ENCODE measurements at regions not wholly inside any gene's neighbourhood (a gene's known extent, or its start where the extent isn't known, plus 50 kb on each side); places are given as distances from the start of the nearest gene placed in this dataset.
A peak's percentile ranks its signal among the peaks of the same experiment; 100 is the strongest.

DNA sequence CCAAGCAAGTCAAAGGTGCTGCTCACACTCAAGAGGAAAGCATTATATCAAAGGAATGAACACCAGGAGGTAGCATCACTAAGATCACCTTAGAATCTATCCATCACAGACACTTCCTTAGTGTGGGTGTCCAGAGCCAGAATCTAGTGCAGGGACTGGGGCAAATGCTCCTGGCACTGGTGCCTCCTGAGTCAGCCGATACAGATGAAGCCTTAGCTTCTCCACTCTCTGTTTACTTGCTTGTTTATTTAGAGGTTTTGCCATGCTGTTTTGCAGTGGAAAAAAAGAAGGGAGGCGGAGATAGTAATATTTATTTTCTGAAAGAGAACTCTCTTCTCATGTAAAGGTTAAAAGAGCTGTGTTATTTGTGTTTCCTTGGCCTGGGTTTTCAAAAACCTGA is 303.1 kb downstream of the WDR11 start:
- H3K9me3 ChIP-seq (ENCODE audit: control insufficient read depth, insufficient read depth, low read length): no peaks in the 10 kb centered on the region
- DNase-seq (ENCODE audit: low read depth in 4 of 6, low spot score in 6 of 6): no peak
- no peaks in the 10 kb centered on the region for H3K27me3 ChIP-seq (ENCODE audit: control insufficient read depth, insufficient read depth, low read length)
- peak overlapping the region; percentile 42 for H3K27ac ChIP-seq (ENCODE audit: low read depth, low read length)
- no CpG with 5 or more reads among the region's 2 CpGs for WGBS (ENCODE audit: insufficient coverage)
- H3K36me3 ChIP-seq (ENCODE audit: control insufficient read depth, insufficient read depth, low read length): no peaks in the 10 kb centered on the region
- peaks cover 11% of the 10 kb centered on the region for H3K4me1 ChIP-seq (ENCODE audit: control insufficient read depth, insufficient read depth, low read length)
- no peak overlapping the region for H3K4me3 ChIP-seq (ENCODE audit: low read depth, low read length)

- 15% methylated on average over 4 of the region's 5 CpGs for WGBS (ENCODE audit: insufficient coverage)
- Histone ChIP-seq H3K27ac (ENCODE audit: low read depth, low read length) (peak overlapping the region; percentile 42), H3K9me3 (ENCODE audit: control insufficient read depth, insufficient read depth, low read length) (no peaks in the 10 kb centered on the region), H3K4me3 (ENCODE audit: low read depth, low read length) (no peak overlapping the region), H3K4me1 (ENCODE audit: control insufficient read depth, insufficient read depth, low read length) (peaks cover 11% of the 10 kb centered on the region), H3K36me3 (ENCODE audit: control insufficient read depth, insufficient read depth, low read length) (no peaks in the 10 kb centered on the region), H3K27me3 (ENCODE audit: control insufficient read depth, insufficient read depth, low read length) (no peaks in the 10 kb centered on the region)
- DNase-seq (ENCODE audit: low read depth in 4 of 6, low spot score in 6 of 6): peak in 4 of 6 donors; percentile 39 to 86 (median 59)
These were observed 303.7 kb downstream of the WDR11 start for GRCh38 chr10:121154846-121155245.

- H3K9me3 ChIP-seq (ENCODE audit: control insufficient read depth, insufficient read depth, low read length): no peaks in the 10 kb centered on the region
- H3K4me1 ChIP-seq (ENCODE audit: control insufficient read depth, insufficient read depth, low read length): peaks cover 11% of the 10 kb centered on the region
- WGBS (ENCODE audit: insufficient coverage): 67% methylated on average over 2 of the region's 5 CpGs
- DNase-seq (ENCODE audit: low read depth in 4 of 6, low spot score in 6 of 6): peak in 2 of 6 donors; percentile 22 to 59
- H3K36me3 ChIP-seq (ENCODE audit: control insufficient read depth, insufficient read depth, low read length): no peaks in the 10 kb centered on the region
- H3K27me3 ChIP-seq (ENCODE audit: control insufficient read depth, insufficient read depth, low read length): no peaks in the 10 kb centered on the region
- H3K4me3 ChIP-seq (ENCODE audit: low read depth, low read length): no peak overlapping the region
- H3K27ac ChIP-seq (ENCODE audit: low read depth, low read length): no peak overlapping the region
These were observed 304.7 kb downstream of the WDR11 start for GRCh38 chr10:121155742-121156474.

DNA sequence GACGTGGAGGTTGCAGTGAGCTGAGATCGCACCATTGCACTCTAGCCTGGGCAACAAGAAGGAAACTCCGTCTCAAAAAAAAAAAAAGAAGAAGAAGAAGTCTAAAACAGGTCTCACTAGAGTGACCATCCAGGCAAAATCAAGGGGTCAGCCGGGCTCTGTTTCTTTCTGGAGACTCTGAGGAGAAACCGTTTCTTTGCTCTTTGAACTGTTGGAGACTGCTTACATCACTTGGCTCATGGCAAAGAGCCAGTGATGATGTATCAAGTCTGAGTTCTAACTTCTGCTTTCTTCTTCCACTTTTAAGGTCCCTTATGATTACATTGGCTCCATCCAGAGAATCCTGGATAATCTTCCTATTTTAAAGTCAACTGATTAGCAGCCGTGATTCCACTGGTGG is 306.8 kb downstream of the WDR11 start:
- DNase-seq (ENCODE audit: low read depth in 4 of 6, low spot score in 6 of 6): peak in 2 of 6 donors; percentile 20 to 70
- Histone ChIP-seq H3K27ac (ENCODE audit: low read depth, low read length) (no peak overlapping the region), H3K9me3 (ENCODE audit: control insufficient read depth, insufficient read depth, low read length) (no peaks in the 10 kb centered on the region), H3K27me3 (ENCODE audit: control insufficient read depth, insufficient read depth, low read length) (no peaks in the 10 kb centered on the region), H3K4me3 (ENCODE audit: low read depth, low read length) (no peak overlapping the region), H3K4me1 (ENCODE audit: control insufficient read depth, insufficient read depth, low read length) (peaks cover 11% of the 10 kb centered on the region), H3K36me3 (ENCODE audit: control insufficient read depth, insufficient read depth, low read length) (no peaks in the 10 kb centered on the region)
- WGBS (ENCODE audit: insufficient coverage): 56% methylated on average over 4 of the region's 6 CpGs

- Histone ChIP-seq H3K27ac (ENCODE audit: low read depth, low read length) (no peak overlapping the region), H3K9me3 (ENCODE audit: control insufficient read depth, insufficient read depth, low read length) (no peaks in the 10 kb centered on the region), H3K4me3 (ENCODE audit: low read depth, low read length) (no peak overlapping the region), H3K27me3 (ENCODE audit: control insufficient read depth, insufficient read depth, low read length) (no peaks in the 10 kb centered on the region), H3K4me1 (ENCODE audit: control insufficient read depth, insufficient read depth, low read length) (peaks cover 9% of the 10 kb centered on the region), H3K36me3 (ENCODE audit: control insufficient read depth, insufficient read depth, low read length) (no peaks in the 10 kb centered on the region)
- no CpG with 5 or more reads among the region's 2 CpGs for WGBS (ENCODE audit: insufficient coverage)
- peak in 1 of 6 donors; percentile 43 for DNase-seq (ENCODE audit: low read depth in 4 of 6, low spot score in 6 of 6)
These were observed 307.9 kb downstream of the WDR11 start for GRCh38 chr10:121158988-121159579.

DNA sequence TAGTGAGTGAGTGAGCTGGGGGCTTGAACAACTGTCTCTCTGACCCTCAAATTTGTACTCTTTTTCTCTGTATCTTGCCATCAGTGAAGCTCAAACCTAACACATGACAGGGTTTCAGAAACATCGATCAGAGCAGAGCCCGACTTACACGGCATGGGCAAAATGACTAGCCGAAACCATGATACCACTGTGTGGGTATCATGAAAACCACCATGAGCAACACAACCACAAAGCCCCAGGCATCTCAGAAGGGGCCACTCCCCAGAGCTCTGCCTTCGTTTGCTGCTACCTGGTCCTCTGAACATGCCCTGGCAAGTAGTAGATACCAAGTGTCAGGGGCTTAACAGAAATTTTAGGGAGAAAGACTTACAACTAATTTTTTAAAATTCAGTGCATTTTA is 308.5 kb downstream of the WDR11 start:
- H3K4me1 ChIP-seq (ENCODE audit: control insufficient read depth, insufficient read depth, low read length): peaks cover 6% of the 10 kb centered on the region
- no peak overlapping the region for H3K4me3 ChIP-seq (ENCODE audit: low read depth, low read length)
- no peaks in the 10 kb centered on the region for H3K27me3 ChIP-seq (ENCODE audit: control insufficient read depth, insufficient read depth, low read length)
- WGBS (ENCODE audit: insufficient coverage): 100% methylated on average over 1 of the region's 5 CpGs
- H3K36me3 ChIP-seq (ENCODE audit: control insufficient read depth, insufficient read depth, low read length): no peaks in the 10 kb centered on the region
- no peaks in the 10 kb centered on the region for H3K9me3 ChIP-seq (ENCODE audit: control insufficient read depth, insufficient read depth, low read length)
- no peak for DNase-seq (ENCODE audit: low read depth in 4 of 6, low spot score in 6 of 6)
- H3K27ac ChIP-seq (ENCODE audit: low read depth, low read length): no peak overlapping the region

DNA sequence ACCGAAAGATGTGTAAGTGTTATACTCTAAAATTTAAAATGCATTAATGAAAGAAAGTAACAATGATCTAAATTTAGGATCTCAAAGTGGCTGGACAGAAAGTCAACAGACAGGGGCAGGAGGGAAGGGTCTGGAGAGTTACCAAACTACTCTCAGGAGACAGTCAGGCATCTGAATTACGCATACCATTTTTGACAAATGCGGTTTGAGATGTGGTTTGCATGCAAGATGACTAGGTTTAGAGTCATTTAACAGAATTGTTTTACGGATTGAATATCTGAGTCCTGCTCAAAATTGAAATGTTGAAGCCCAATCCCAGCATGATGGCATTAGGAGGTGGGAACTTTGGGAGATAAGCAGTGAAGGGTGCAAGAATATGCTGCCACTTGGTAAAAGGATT is 314.1 kb downstream of the WDR11 start:
- Histone ChIP-seq H3K27me3 (ENCODE audit: control insufficient read depth, insufficient read depth, low read length) (no peaks in the 10 kb centered on the region), H3K4me1 (ENCODE audit: control insufficient read depth, insufficient read depth, low read length) (no peaks in the 10 kb centered on the region), H3K27ac (ENCODE audit: low read depth, low read length) (no peak overlapping the region), H3K4me3 (ENCODE audit: low read depth, low read length) (no peak overlapping the region), H3K36me3 (ENCODE audit: control insufficient read depth, insufficient read depth, low read length) (no peaks in the 10 kb centered on the region), H3K9me3 (ENCODE audit: control insufficient read depth, insufficient read depth, low read length) (no peaks in the 10 kb centered on the region)
- 72% methylated on average over 3 of the region's 4 CpGs for WGBS (ENCODE audit: insufficient coverage)
- DNase-seq (ENCODE audit: low read depth in 4 of 6, low spot score in 6 of 6): no peak

GRCh38 chr10:121167534-121168243 is 316.5 kb downstream of the WDR11 start:
- WGBS (ENCODE audit: insufficient coverage): 90% methylated on average over 5 of the region's 10 CpGs
- H3K27ac ChIP-seq (ENCODE audit: low read depth, low read length): no peak overlapping the region
- H3K36me3 ChIP-seq (ENCODE audit: control insufficient read depth, insufficient read depth, low read length): no peaks in the 10 kb centered on the region
- H3K4me1 ChIP-seq (ENCODE audit: control insufficient read depth, insufficient read depth, low read length): no peaks in the 10 kb centered on the region
- H3K4me3 ChIP-seq (ENCODE audit: low read depth, low read length): no peak overlapping the region
- DNase-seq (ENCODE audit: low read depth in 4 of 6, low spot score in 6 of 6): no peak
- no peaks in the 10 kb centered on the region for H3K9me3 ChIP-seq (ENCODE audit: control insufficient read depth, insufficient read depth, low read length)
- no peaks in the 10 kb centered on the region for H3K27me3 ChIP-seq (ENCODE audit: control insufficient read depth, insufficient read depth, low read length)

GRCh38 chr10:121168545-121169216 is 317.5 kb downstream of the WDR11 start:
- 77% methylated on average over 4 of the region's 5 CpGs for WGBS (ENCODE audit: insufficient coverage)
- DNase-seq (ENCODE audit: low read depth in 4 of 6, low spot score in 6 of 6): no peak
- Histone ChIP-seq H3K4me3 (ENCODE audit: low read depth, low read length) (no peak overlapping the region), H3K4me1 (ENCODE audit: control insufficient read depth, insufficient read depth, low read length) (no peaks in the 10 kb centered on the region), H3K36me3 (ENCODE audit: control insufficient read depth, insufficient read depth, low read length) (no peaks in the 10 kb centered on the region), H3K27ac (ENCODE audit: low read depth, low read length) (no peak overlapping the region), H3K9me3 (ENCODE audit: control insufficient read depth, insufficient read depth, low read length) (no peaks in the 10 kb centered on the region), H3K27me3 (ENCODE audit: control insufficient read depth, insufficient read depth, low read length) (no peaks in the 10 kb centered on the region)
